Transverse colon (tissue), 3 donors: ENCODE measurements at regions not wholly inside any gene's neighbourhood (a gene's known extent, or its start where the extent isn't known, plus 50 kb on each side); places are given as distances from the start of the nearest gene placed in this dataset.
"Not testable (repeated sequence)": the region's sequence is repeated elsewhere in the genome, so short reads cannot be mapped to it uniquely, and the experiment has no call there.

Experiments used
- CTCF ChIP-seq, 5 experiments: fragments of 200-600 bp in 3 of 5; fragments of 450-650 bp in 2 of 5; sonication (generic) in 3 of 5; IDR thresholded peaks; 1 replicate in 2 of 5; 2 replicates in 3 of 5; pipeline ENCODE4 v1.5.1; 2016 to 2017; ENCODE audit warnings: antibody characterized with exemption in 5 of 5, inconsistent platforms in 3 of 5, mild to moderate bottlenecking in 2 of 5, moderate library complexity in 1 of 5
- POLR2A ChIP-seq: fragments of 450-650 bp; IDR thresholded peaks from one replicate; pipeline ENCODE4 v1.6.1; 2016; ENCODE audit warnings: antibody characterized with exemption, mild to moderate bottlenecking, moderate library complexity

DNA sequence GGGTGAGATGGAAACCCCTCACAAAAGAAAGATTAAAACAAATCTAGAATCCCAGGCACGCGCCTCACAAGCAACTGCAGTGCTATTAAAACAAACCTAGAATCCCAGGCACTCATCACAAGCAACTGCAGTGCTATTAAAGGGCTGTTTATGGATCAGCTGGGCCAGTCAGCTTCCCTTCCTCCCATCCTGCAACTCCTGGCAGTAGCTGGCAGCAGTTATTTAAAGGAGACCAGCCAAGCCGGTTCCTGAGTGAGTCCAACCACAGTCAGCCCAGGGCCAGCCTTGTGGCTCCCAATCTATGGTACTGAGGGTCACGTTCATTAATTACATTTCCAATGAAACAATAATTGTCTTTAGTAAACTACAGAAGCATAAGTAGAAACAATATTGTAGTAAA is 1673.5 kb downstream of the SPATA31A7 start:
- not testable (repeated sequence) for TF ChIP-seq CTCF (IDR thresholded peaks at IDR 0.05); POLR2A
